ENCODE measurements at regions not wholly inside any gene's neighbourhood (a gene's known extent, or its start where the extent isn't known, plus 50 kb on each side); places are given as distances from the start of the nearest gene placed in this dataset.

DNA sequence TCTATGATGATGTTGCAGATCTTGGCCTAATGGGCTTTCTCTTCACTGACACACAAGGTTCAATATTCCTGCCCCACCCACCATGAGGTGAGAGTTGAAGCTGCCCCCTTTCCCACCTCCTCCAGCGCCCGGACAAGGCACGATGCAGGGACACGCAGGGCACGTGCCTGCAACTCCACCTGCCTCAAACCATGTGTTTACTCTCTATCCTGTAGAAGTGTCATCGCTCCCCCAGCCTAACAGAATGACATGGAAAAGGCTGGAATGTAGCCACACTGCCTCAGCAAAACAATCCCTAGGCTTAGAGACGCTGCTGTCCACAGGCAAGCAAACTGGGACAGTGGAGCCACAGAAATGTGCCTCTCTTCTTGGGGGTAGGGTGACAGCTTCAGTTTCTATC is 92.9 kb upstream of the SOD1 start:
- Histone ChIP-seq H3K9ac (ENCODE audit: insufficient read depth in 1 of 2, low read length in 2 of 2) (no peak overlapping the region), H3K9me3 (ENCODE audit: control insufficient read depth in 4 of 4, insufficient read depth in 3 of 4, low read length in 3 of 4) (no peaks in the 10 kb centered on the region), H3K36me3 (ENCODE audit: control insufficient read depth in 4 of 4, insufficient read depth in 4 of 4, low read length in 4 of 4) (no peaks in the 10 kb centered on the region), H3K27ac (ENCODE audit: low read depth in 1 of 2, low read length in 1 of 2) (no peak overlapping the region), H3K4me3 (no peak overlapping the region), H3K27me3 (ENCODE audit: control insufficient read depth in 3 of 3, insufficient read depth in 3 of 3, low read length in 2 of 3) (no peaks in the 10 kb centered on the region), H3K4me1 (ENCODE audit: control insufficient read depth in 5 of 5, insufficient read depth in 5 of 5, low read length in 5 of 5) (peaks cover 0 to 13% (median 6%) of the 10 kb centered on the region in 5 donors)
- ATAC-seq (ENCODE audit: insufficient read depth, low FRiP score) (no peak), DNase-seq (peak in 1 of 3 donors; percentile 68)
- WGBS, 2 donors = 70 to 72% methylated on average over 7 of the region's 7 CpGs
- TF ChIP-seq, protein P1, sequence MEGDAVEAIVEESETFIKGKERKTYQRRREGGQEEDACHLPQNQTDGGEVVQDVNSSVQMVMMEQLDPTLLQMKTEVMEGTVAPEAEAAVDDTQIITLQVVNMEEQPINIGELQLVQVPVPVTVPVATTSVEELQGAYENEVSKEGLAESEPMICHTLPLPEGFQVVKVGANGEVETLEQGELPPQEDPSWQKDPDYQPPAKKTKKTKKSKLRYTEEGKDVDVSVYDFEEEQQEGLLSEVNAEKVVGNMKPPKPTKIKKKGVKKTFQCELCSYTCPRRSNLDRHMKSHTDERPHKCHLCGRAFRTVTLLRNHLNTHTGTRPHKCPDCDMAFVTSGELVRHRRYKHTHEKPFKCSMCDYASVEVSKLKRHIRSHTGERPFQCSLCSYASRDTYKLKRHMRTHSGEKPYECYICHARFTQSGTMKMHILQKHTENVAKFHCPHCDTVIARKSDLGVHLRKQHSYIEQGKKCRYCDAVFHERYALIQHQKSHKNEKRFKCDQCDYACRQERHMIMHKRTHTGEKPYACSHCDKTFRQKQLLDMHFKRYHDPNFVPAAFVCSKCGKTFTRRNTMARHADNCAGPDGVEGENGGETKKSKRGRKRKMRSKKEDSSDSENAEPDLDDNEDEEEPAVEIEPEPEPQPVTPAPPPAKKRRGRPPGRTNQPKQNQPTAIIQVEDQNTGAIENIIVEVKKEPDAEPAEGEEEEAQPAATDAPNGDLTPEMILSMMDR (IDR thresholded peaks at IDR 0.05; ENCODE audit: control extremely low read depth, extremely low read depth) = no peak

- peak; percentile 57 to 92 (median 82) for DNase-seq
- Histone ChIP-seq H3K9ac (ENCODE audit: insufficient read depth in 1 of 2, low read length in 2 of 2) (no peak overlapping the region), H3K4me1 (ENCODE audit: control insufficient read depth in 5 of 5, insufficient read depth in 5 of 5, low read length in 5 of 5) (peaks cover 0 to 13% (median 6%) of the 10 kb centered on the region in 5 donors), H3K9me3 (ENCODE audit: control insufficient read depth in 4 of 4, insufficient read depth in 3 of 4, low read length in 3 of 4) (no peaks in the 10 kb centered on the region), H3K27me3 (ENCODE audit: control insufficient read depth in 3 of 3, insufficient read depth in 3 of 3, low read length in 2 of 3) (no peaks in the 10 kb centered on the region), H3K36me3 (ENCODE audit: control insufficient read depth in 4 of 4, insufficient read depth in 4 of 4, low read length in 4 of 4) (no peaks in the 10 kb centered on the region), H3K27ac (ENCODE audit: low read depth in 1 of 2, low read length in 1 of 2) (no peak overlapping the region), H3K4me3 (no peak overlapping the region)
- ATAC-seq (ENCODE audit: insufficient read depth, low FRiP score) = no peak
- TF ChIP-seq, protein P1 (IDR thresholded peaks at IDR 0.05; ENCODE audit: control extremely low read depth, extremely low read depth) = no peak
Observed at GRCh38 chr21:31566064-31566463, 93.4 kb upstream of the SOD1 start.

DNA sequence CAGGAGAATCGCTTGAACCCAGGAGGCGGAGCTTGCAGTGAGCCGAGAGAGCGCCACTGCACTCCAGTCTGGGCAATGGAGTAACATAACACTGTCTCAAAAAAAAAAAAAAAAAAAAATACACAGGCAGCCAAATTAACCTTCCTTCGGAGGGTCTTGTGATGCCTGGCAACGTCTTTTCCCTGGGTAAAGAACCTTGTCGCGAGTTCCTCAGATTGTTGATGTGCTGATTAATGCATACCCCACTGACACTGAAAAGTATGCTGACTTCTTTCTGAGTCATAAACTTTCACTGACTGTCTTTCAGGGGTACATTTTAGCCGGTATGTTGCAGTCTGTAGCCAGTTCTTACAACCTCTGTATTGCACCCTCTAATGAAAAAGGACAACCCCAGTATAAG is 95.1 kb upstream of the SOD1 start:
- no peaks in the 10 kb centered on the region for H3K27me3 ChIP-seq (ENCODE audit: control insufficient read depth in 3 of 3, insufficient read depth in 3 of 3, low read length in 2 of 3)
- no peaks in the 10 kb centered on the region for H3K36me3 ChIP-seq (ENCODE audit: control insufficient read depth in 4 of 4, insufficient read depth in 4 of 4, low read length in 4 of 4)
- TF ChIP-seq, protein P1 (IDR thresholded peaks at IDR 0.05; ENCODE audit: control extremely low read depth, extremely low read depth) = no peak
- 83 to 85% methylated on average over 9 of the region's 9 CpGs for WGBS, 2 donors
- H3K9ac ChIP-seq (ENCODE audit: insufficient read depth in 1 of 2, low read length in 2 of 2) = no peak overlapping the region
- no peak overlapping the region for H3K27ac ChIP-seq (ENCODE audit: low read depth in 1 of 2, low read length in 1 of 2)
- H3K4me3 ChIP-seq = no peak overlapping the region
- H3K9me3 ChIP-seq (ENCODE audit: control insufficient read depth in 4 of 4, insufficient read depth in 3 of 4, low read length in 3 of 4) = no peaks in the 10 kb centered on the region
- DNase-seq = no peak
- H3K4me1 ChIP-seq (ENCODE audit: control insufficient read depth in 5 of 5, insufficient read depth in 5 of 5, low read length in 5 of 5) = peaks cover 0 to 20% (median 12%) of the 10 kb centered on the region in 5 donors
- no peak for ATAC-seq (ENCODE audit: insufficient read depth, low FRiP score)

- no peak for DNase-seq
- Histone ChIP-seq H3K4me1 (ENCODE audit: control insufficient read depth in 5 of 5, insufficient read depth in 5 of 5, low read length in 5 of 5) (peaks cover 0 to 36% (median 14%) of the 10 kb centered on the region in 5 donors), H3K9me3 (ENCODE audit: control insufficient read depth in 4 of 4, insufficient read depth in 3 of 4, low read length in 3 of 4) (no peaks in the 10 kb centered on the region), H3K36me3 (ENCODE audit: control insufficient read depth in 4 of 4, insufficient read depth in 4 of 4, low read length in 4 of 4) (peaks cover 0 to 3% (median 0%) of the 10 kb centered on the region in 4 donors), H3K4me3 (no peak overlapping the region), H3K9ac (ENCODE audit: insufficient read depth in 1 of 2, low read length in 2 of 2) (no peak overlapping the region), H3K27me3 (ENCODE audit: control insufficient read depth in 3 of 3, insufficient read depth in 3 of 3, low read length in 2 of 3) (peaks cover 0 to 5% (median 4%) of the 10 kb centered on the region in 3 donors), H3K27ac (ENCODE audit: low read depth in 1 of 2, low read length in 1 of 2) (no peak overlapping the region)
- 93 to 94% methylated on average over 6 of the region's 6 CpGs for WGBS, 2 donors
- TF ChIP-seq, protein P1 (IDR thresholded peaks at IDR 0.05; ENCODE audit: control extremely low read depth, extremely low read depth) = no peak
- ATAC-seq (ENCODE audit: insufficient read depth, low FRiP score) = no peak
Observed at GRCh38 chr21:31560479-31560878, 99.0 kb upstream of the SOD1 start.

Data from lung (tissue), 11 donors.